Stomach (tissue), 4 donors: ENCODE measurements at regions not wholly inside any gene's neighbourhood (a gene's known extent, or its start where the extent isn't known, plus 50 kb on each side); places are given as distances from the start of the nearest gene placed in this dataset.

Experiments
- CTCF ChIP-seq, 7 experiments: fragments of 450-650 bp in 4 of 7; fragments of 200-600 bp in 3 of 7; sonication (generic) in 3 of 7; IDR thresholded peaks; one replicate each; pipeline ENCODE4 v1.5.1; 2016 to 2019; ENCODE audit warnings: antibody characterized with exemption in 7 of 7, control low read depth in 2 of 7, mild to moderate bottlenecking in 1 of 7
- EP300 ChIP-seq: sonication (generic); formaldehyde crosslinking; IDR thresholded peaks from one replicate; pipeline ENCODE4 v1.6.1; 2017; ENCODE audit warnings: antibody characterized with exemption
- POLR2A ChIP-seq, 4 donors: fragments of 450-650 bp; IDR thresholded peaks; one replicate each; pipeline ENCODE4 v1.6.1; 2016; ENCODE audit warnings: antibody characterized with exemption in 4 of 4, control low read depth in 2 of 4, mild to moderate bottlenecking in 1 of 4, moderate library complexity in 1 of 4

DNA sequence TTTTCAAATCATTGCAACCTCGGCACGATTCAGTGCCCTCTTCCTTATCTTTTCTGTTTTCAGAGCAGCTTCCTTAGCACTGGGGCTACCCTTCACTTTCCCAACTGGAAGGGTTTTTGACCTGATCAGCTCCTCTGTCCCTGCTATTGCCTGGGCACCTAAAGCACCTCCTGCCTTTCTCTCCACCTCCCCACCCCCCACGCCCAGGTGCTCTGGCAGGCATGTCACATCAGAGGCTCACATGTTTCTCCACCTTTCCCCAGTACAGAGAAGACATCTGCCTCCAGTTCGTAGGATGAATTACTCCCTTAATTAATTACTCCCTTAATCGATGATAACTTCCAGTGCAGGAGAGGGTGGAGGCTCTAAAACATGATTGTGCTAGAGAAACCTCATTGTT, 88.7 kb upstream of the LCLAT1 start:
- TF ChIP-seq POLR2A (IDR thresholded peaks at IDR 0.05) (no peak), CTCF (IDR thresholded peaks at IDR 0.05) (no peak), EP300 (no peak)
